Keratinocyte (primary cell): ENCODE measurements at regions not wholly inside any gene's neighbourhood (a gene's known extent, or its start where the extent isn't known, plus 50 kb on each side); places are given as distances from the start of the nearest gene placed in this dataset.

ENCODE experiments used
- DNase-seq: peaks from one replicate; pipeline ENCODE4 v3.0.0-alpha.2; 2011; ENCODE audit warnings: low read depth, missing footprints, low spot score
- FAIRE-seq: peaks from 2 replicates; lab custom pipeline; 2011; peaks lifted over from hg19 to GRCh38; lab: Jason Lieb, UNC
- H2AFZ ChIP-seq: 2 replicates; pipeline ENCODE4 v1.6.0; 2012; ENCODE audit warnings: low read length, control low read depth, inconsistent platforms; ENCODE audit not compliant: control insufficient read depth
- H3K27ac ChIP-seq: 2 replicates; pipeline ENCODE4 v1.5.1; 2011; ENCODE audit warnings: low read length; ENCODE audit not compliant: control insufficient read depth, insufficient read depth
- H3K27me3 ChIP-seq: 3 replicates; pipeline ENCODE4 v1.6.0; 2011; ENCODE audit warnings: low read length; ENCODE audit not compliant: control insufficient read depth, insufficient read depth; ENCODE audit errors: extremely low read depth
- H3K36me3 ChIP-seq, 2 experiments: 2 replicates in 1 of 2; 3 replicates in 1 of 2; pipeline ENCODE4 v1.5.1; 2011; ENCODE audit warnings: low read length in 2 of 2, mild to moderate bottlenecking in 1 of 2; ENCODE audit not compliant: control insufficient read depth in 2 of 2, insufficient read depth in 2 of 2; ENCODE audit errors: extremely low read depth in 1 of 2
- H3K4me1 ChIP-seq: 3 replicates; pipeline ENCODE4 v1.5.1; 2011; ENCODE audit warnings: low read length; ENCODE audit not compliant: control insufficient read depth, insufficient read depth; ENCODE audit errors: extremely low read depth
- H3K4me2 ChIP-seq: 3 replicates; pipeline ENCODE4 v1.6.0; 2011; ENCODE audit warnings: low read depth, low read length; ENCODE audit not compliant: control insufficient read depth, insufficient read depth; ENCODE audit errors: extremely low read depth
- H3K4me3 ChIP-seq, 3 experiments: fragments of 200-600 bp in 1 of 3; sonication (generic) in 1 of 3; 2 replicates in 2 of 3; 3 replicates in 1 of 3; pipeline ENCODE4 v1.5.1; 2011 to 2016; ENCODE audit warnings: low read length in 3 of 3, mild to moderate bottlenecking in 3 of 3, control low read depth in 2 of 3, inconsistent platforms in 1 of 3, low read depth in 1 of 3, mixed read lengths in 1 of 3, mixed run types in 1 of 3, moderate library complexity in 1 of 3; ENCODE audit not compliant: control insufficient read depth in 2 of 3, insufficient read depth in 2 of 3; ENCODE audit errors: extremely low read depth in 1 of 3
- H3K79me2 ChIP-seq: 2 replicates; pipeline ENCODE4 v1.6.0; 2012; ENCODE audit warnings: low read length; ENCODE audit not compliant: control insufficient read depth, insufficient read depth
- H3K9ac ChIP-seq: 3 replicates; pipeline ENCODE4 v1.6.0; 2011; ENCODE audit warnings: low read length; ENCODE audit not compliant: control insufficient read depth, insufficient read depth; ENCODE audit errors: extremely low read depth
- H3K9me1 ChIP-seq: 3 replicates; pipeline ENCODE4 v1.6.0; 2011; ENCODE audit warnings: low read length; ENCODE audit not compliant: control insufficient read depth, insufficient read depth; ENCODE audit errors: extremely low read depth
- H3K9me3 ChIP-seq: 2 replicates; pipeline ENCODE4 v1.5.1; 2012; ENCODE audit warnings: low read depth, low read length; ENCODE audit not compliant: control insufficient read depth
- H4K20me1 ChIP-seq: 3 replicates; pipeline ENCODE4 v1.6.0; 2011; ENCODE audit warnings: low read length; ENCODE audit not compliant: control insufficient read depth, insufficient read depth; ENCODE audit errors: extremely low read depth
- EZH2 ChIP-seq: IDR thresholded peaks from one replicate; pipeline ENCODE4 v1.6.1; 2012; ENCODE audit warnings: inconsistent platforms, mild to moderate bottlenecking, low read length, moderate library complexity
- dilution Hi-C: fragments of 300-500 bp; cut with MboI; formaldehyde crosslinking; loops from one replicate; pipeline ENCODE4 v1.7.0; 2020; ENCODE audit warnings: low sequenced_read_pairs; ENCODE audit not compliant: extremely low pct_ligation_motif_present
- TF ChIP-seq, protein P1 (sequence below), 3 experiments: IDR thresholded peaks in 1 of 3; conservative IDR thresholded peaks in 1 of 3; optimal IDR thresholded peaks in 1 of 3; 2 replicates in 2 of 3; 3 replicates in 1 of 3; pipeline versions ENCODE3 to v1.5.1; 2011; ENCODE audit warnings: low read length in 3 of 3, mild to moderate bottlenecking in 3 of 3, moderate library complexity in 2 of 3, control low read depth in 1 of 3, inconsistent platforms in 1 of 3; ENCODE audit not compliant: insufficient read depth in 2 of 3; ENCODE audit errors: extremely low read depth in 1 of 3

DNA sequence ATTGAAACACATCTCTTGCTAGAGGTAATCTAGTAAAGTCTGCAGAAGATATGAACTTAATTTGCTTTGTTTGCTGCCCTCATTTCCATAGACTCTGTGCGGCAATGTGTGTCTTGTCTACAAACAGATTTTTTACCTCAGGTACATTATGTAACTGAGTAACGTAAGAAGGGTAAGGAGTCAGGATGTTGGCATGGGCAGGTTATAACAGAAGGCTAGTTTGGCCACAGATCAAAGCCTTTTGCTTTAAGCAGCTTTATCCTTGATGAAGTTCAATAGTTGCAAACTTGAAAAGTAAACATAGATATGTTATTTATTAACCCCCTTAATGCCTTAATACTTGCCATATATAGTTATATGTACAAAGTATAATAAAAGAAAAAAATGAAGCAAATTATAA lies 391.6 kb upstream of the FKBP1C start:
- dilution Hi-C loops, result no loop called here
- Histone ChIP-seq H3K36me3 (no peaks in the 10 kb centered on the region), H3K4me3 (no peak overlapping the region), H3K9me3 (no peaks in the 10 kb centered on the region), H3K4me2 (no peak overlapping the region), H2AFZ (no peak overlapping the region), H3K27me3 (no peaks in the 10 kb centered on the region), H4K20me1 (no peaks in the 10 kb centered on the region), H3K9me1 (no peaks in the 10 kb centered on the region), H3K4me1 (no peaks in the 10 kb centered on the region), H3K9ac (no peak overlapping the region), H3K27ac (no peak overlapping the region), H3K79me2 (no peaks in the 10 kb centered on the region)
- no peak for FAIRE-seq
- DNase-seq, result no peak
- TF ChIP-seq, protein P1, sequence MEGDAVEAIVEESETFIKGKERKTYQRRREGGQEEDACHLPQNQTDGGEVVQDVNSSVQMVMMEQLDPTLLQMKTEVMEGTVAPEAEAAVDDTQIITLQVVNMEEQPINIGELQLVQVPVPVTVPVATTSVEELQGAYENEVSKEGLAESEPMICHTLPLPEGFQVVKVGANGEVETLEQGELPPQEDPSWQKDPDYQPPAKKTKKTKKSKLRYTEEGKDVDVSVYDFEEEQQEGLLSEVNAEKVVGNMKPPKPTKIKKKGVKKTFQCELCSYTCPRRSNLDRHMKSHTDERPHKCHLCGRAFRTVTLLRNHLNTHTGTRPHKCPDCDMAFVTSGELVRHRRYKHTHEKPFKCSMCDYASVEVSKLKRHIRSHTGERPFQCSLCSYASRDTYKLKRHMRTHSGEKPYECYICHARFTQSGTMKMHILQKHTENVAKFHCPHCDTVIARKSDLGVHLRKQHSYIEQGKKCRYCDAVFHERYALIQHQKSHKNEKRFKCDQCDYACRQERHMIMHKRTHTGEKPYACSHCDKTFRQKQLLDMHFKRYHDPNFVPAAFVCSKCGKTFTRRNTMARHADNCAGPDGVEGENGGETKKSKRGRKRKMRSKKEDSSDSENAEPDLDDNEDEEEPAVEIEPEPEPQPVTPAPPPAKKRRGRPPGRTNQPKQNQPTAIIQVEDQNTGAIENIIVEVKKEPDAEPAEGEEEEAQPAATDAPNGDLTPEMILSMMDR (optimal IDR thresholded peaks at IDR 0.05 in 1 of 3, IDR thresholded peaks at IDR 0.05 in 1 of 3, conservative IDR thresholded peaks at IDR 0.05 in 1 of 3; ENCODE audit: extremely low read depth in 1 of 3, insufficient read depth in 2 of 3, low read length in 3 of 3), result no peak
- no peak for TF ChIP-seq EZH2

DNA sequence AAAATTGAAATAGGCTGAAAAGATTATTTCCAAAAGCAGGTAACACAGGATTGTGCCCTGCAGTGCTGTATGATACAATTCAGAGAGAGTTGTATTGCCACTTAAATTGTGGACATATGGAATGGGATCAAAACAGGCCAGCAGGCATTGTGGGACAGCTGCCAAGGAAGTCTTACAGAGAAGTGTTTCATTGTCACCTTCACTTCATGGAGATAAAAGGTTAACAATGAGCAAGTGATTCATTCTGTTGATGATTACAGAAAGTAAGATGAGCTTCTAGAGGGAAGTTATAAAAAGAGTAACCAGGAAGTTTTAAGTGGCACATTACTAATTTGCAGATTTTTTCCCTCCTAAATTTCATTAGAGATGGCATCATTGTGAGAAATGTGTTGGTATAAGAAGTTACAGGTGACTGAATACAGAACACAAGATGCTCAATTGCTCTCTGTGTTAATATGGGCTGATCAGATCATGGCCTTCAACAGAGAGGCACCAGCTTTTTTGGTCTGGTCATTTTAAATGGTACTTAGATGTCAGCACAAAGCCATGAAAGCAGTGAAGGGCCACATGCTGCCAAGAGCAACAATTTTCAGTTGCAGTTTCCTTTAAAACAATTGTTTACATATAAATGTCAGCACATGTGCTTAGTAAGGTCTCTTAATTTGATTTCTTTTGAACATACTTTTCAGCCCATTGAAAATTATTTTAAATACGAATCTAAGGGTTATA lies 402.5 kb upstream of the FKBP1C start:
- no peaks in the 10 kb centered on the region for H4K20me1 ChIP-seq

More for the DNA sequence above, 402.5 kb upstream of the FKBP1C start:
- no peaks in the 10 kb centered on the region for H3K9me3 ChIP-seq
- no peaks in the 10 kb centered on the region for H3K79me2 ChIP-seq
- H3K27ac ChIP-seq, result no peak overlapping the region
- H3K27me3 ChIP-seq, result no peaks in the 10 kb centered on the region
- dilution Hi-C loops, result no loop called here
- H3K4me1 ChIP-seq, result no peaks in the 10 kb centered on the region
- no peak for FAIRE-seq
- H3K36me3 ChIP-seq, result no peaks in the 10 kb centered on the region
- no peak overlapping the region for H2AFZ ChIP-seq
- H3K4me2 ChIP-seq, result no peak overlapping the region
- no peaks in the 10 kb centered on the region for H3K9me1 ChIP-seq
- TF ChIP-seq, protein P1 (optimal IDR thresholded peaks at IDR 0.05 in 1 of 3, IDR thresholded peaks at IDR 0.05 in 1 of 3, conservative IDR thresholded peaks at IDR 0.05 in 1 of 3; ENCODE audit: extremely low read depth in 1 of 3, insufficient read depth in 2 of 3, low read length in 3 of 3), result no peak
- no peak for TF ChIP-seq EZH2
- no peak for DNase-seq
- H3K4me3 ChIP-seq, result no peak overlapping the region
- no peak overlapping the region for H3K9ac ChIP-seq
